ENCODE measurements at regions not wholly inside any gene's neighbourhood (a gene's known extent, or its start where the extent isn't known, plus 50 kb on each side); places are given as distances from the start of the nearest gene placed in this dataset.

- no peak for TF ChIP-seq GATA2 (IDR thresholded peaks at IDR 0.05; ENCODE audit: low read depth, low read length)
- TF ChIP-seq GATA3 (IDR thresholded peaks at IDR 0.05; ENCODE audit: low read depth, low read length) = no peak
These were observed 967.5 kb downstream of the NR2F1-AS1 start for GRCh38 chr5:92613546-92613945.

- TF ChIP-seq GATA2 (IDR thresholded peaks at IDR 0.05; ENCODE audit: low read depth, low read length) = no peak; the same call in 1 of the 2 replicates
- peak; percentile 78 for TF ChIP-seq GATA3 (IDR thresholded peaks at IDR 0.05; ENCODE audit: low read depth, low read length)
These were observed 975.4 kb downstream of the NR2F1-AS1 start for GRCh38 chr5:92605591-92605990.

GRCh38 chr5:92599217-92599810, 981.7 kb downstream of the NR2F1-AS1 start:
- TF ChIP-seq GATA2 (IDR thresholded peaks at IDR 0.05; ENCODE audit: low read depth, low read length) = no peak
- TF ChIP-seq GATA3 (IDR thresholded peaks at IDR 0.05; ENCODE audit: low read depth, low read length) = no peak

GRCh38 chr5:92594031-92594430, 987.0 kb downstream of the NR2F1-AS1 start:
- TF ChIP-seq GATA3 (IDR thresholded peaks at IDR 0.05; ENCODE audit: low read depth, low read length) (no peak), GATA2 (IDR thresholded peaks at IDR 0.05; ENCODE audit: low read depth, low read length) (no peak)

GRCh38 chr5:92588876-92589275, 992.1 kb downstream of the NR2F1-AS1 start:
- TF ChIP-seq GATA2 (IDR thresholded peaks at IDR 0.05; ENCODE audit: low read depth, low read length) = no peak
- no peak for TF ChIP-seq GATA3 (IDR thresholded peaks at IDR 0.05; ENCODE audit: low read depth, low read length)

- no peak for TF ChIP-seq GATA2 (IDR thresholded peaks at IDR 0.05; ENCODE audit: low read depth, low read length)
- no peak for TF ChIP-seq GATA3 (IDR thresholded peaks at IDR 0.05; ENCODE audit: low read depth, low read length)
These were observed 999.3 kb downstream of the NR2F1-AS1 start for GRCh38 chr5:92581690-92582089.

GRCh38 chr5:92581249-92581648, 999.8 kb downstream of the NR2F1-AS1 start:
- no peak for TF ChIP-seq GATA2 (IDR thresholded peaks at IDR 0.05; ENCODE audit: low read depth, low read length)

- TF ChIP-seq GATA3 (IDR thresholded peaks at IDR 0.05; ENCODE audit: low read depth, low read length) (no peak), GATA2 (IDR thresholded peaks at IDR 0.05; ENCODE audit: low read depth, low read length) (no peak)
These were observed 1000.2 kb downstream of the NR2F1-AS1 start for GRCh38 chr5:92580814-92581213.

- no peak for TF ChIP-seq GATA3 (IDR thresholded peaks at IDR 0.05; ENCODE audit: low read depth, low read length)
- TF ChIP-seq GATA2 (IDR thresholded peaks at IDR 0.05; ENCODE audit: low read depth, low read length) = no peak
These were observed 1007.0 kb downstream of the NR2F1-AS1 start for GRCh38 chr5:92574023-92574422.

- TF ChIP-seq GATA3 (IDR thresholded peaks at IDR 0.05; ENCODE audit: low read depth, low read length) = no peak
- no peak for TF ChIP-seq GATA2 (IDR thresholded peaks at IDR 0.05; ENCODE audit: low read depth, low read length)
These were observed 1012.5 kb downstream of the NR2F1-AS1 start for GRCh38 chr5:92568522-92568921.

GRCh38 chr5:92567831-92568450, 1013.1 kb downstream of the NR2F1-AS1 start:
- TF ChIP-seq GATA3 (IDR thresholded peaks at IDR 0.05; ENCODE audit: low read depth, low read length) = no peak
- TF ChIP-seq GATA2 (IDR thresholded peaks at IDR 0.05; ENCODE audit: low read depth, low read length) = no peak

- no peak for TF ChIP-seq GATA2 (IDR thresholded peaks at IDR 0.05; ENCODE audit: low read depth, low read length)
- TF ChIP-seq GATA3 (IDR thresholded peaks at IDR 0.05; ENCODE audit: low read depth, low read length) = no peak
These were observed 1014.8 kb downstream of the NR2F1-AS1 start for GRCh38 chr5:92566113-92566786.

- TF ChIP-seq GATA2 (IDR thresholded peaks at IDR 0.05; ENCODE audit: low read depth, low read length) (no peak), GATA3 (IDR thresholded peaks at IDR 0.05; ENCODE audit: low read depth, low read length) (no peak)
These were observed 1015.3 kb downstream of the NR2F1-AS1 start for GRCh38 chr5:92565673-92566072.

- TF ChIP-seq GATA3 (IDR thresholded peaks at IDR 0.05; ENCODE audit: low read depth, low read length) (no peak), GATA2 (IDR thresholded peaks at IDR 0.05; ENCODE audit: low read depth, low read length) (no peak)
These were observed 1019.0 kb downstream of the NR2F1-AS1 start for GRCh38 chr5:92562065-92562464.

- TF ChIP-seq GATA3 (IDR thresholded peaks at IDR 0.05; ENCODE audit: low read depth, low read length) (no peak), GATA2 (IDR thresholded peaks at IDR 0.05; ENCODE audit: low read depth, low read length) (no peak)
These were observed 1019.5 kb downstream of the NR2F1-AS1 start for GRCh38 chr5:92561411-92561959.
